ENCODE measurements at regions not wholly inside any gene's neighbourhood (a gene's known extent, or its start where the extent isn't known, plus 50 kb on each side); places are given as distances from the start of the nearest gene placed in this dataset.
A peak's percentile ranks its signal among the peaks of the same experiment; 100 is the strongest.

GRCh38 chr1:195075973-195076372, 1532.3 kb downstream of the KCNT2 start:
- no peak overlapping the region for H3K4me3 ChIP-seq (ENCODE audit: low read depth, low read length)
- no peak for TF ChIP-seq CTCF (IDR thresholded peaks at IDR 0.05; ENCODE audit: insufficient read depth, low read depth, low read length, missing control alignments)
- DNase-seq (ENCODE audit: low read depth) = no peak

- H3K4me3 ChIP-seq (ENCODE audit: low read depth, low read length) = no peak overlapping the region
- no peak for TF ChIP-seq CTCF (IDR thresholded peaks at IDR 0.05; ENCODE audit: insufficient read depth, low read depth, low read length, missing control alignments)
- DNase-seq (ENCODE audit: low read depth) = peak; percentile 4
These were observed 1536.8 kb downstream of the KCNT2 start for GRCh38 chr1:195071461-195071860.

DNA sequence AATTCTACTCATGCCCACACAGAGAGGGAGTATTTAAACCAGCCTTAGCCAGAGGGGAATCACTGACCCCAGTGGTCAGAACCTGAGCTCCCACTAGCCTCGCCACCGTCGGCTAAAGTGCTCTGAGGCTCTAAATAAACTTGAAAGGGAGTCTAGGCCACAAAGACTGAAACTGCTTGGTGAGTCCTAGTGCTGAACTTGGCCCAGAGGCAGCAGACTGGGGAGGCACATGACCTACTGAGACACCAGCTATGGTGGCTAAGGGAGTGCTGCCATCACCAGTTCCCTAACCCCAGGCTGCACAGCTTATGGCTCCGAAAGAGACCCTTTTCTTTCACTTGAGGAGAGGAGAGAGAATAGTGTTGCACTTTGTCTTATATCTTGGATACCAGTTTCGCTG, 1542.8 kb downstream of the KCNT2 start:
- no peak for TF ChIP-seq CTCF (IDR thresholded peaks at IDR 0.05; ENCODE audit: insufficient read depth, low read depth, low read length, missing control alignments)
- no peak overlapping the region for H3K4me3 ChIP-seq (ENCODE audit: low read depth, low read length)
- DNase-seq (ENCODE audit: low read depth) = peak; percentile 5

- no peak for DNase-seq (ENCODE audit: low read depth)
- no peak for TF ChIP-seq CTCF (IDR thresholded peaks at IDR 0.05; ENCODE audit: insufficient read depth, low read depth, low read length, missing control alignments)
- no peak overlapping the region for H3K4me3 ChIP-seq (ENCODE audit: low read depth, low read length)
These were observed 1543.9 kb downstream of the KCNT2 start for GRCh38 chr1:195064358-195064757.

GRCh38 chr1:195054217-195054687, 1554.0 kb downstream of the KCNT2 start:
- H3K4me3 ChIP-seq (ENCODE audit: low read depth, low read length) = no peak overlapping the region
- DNase-seq (ENCODE audit: low read depth) = no peak
- TF ChIP-seq CTCF (IDR thresholded peaks at IDR 0.05; ENCODE audit: insufficient read depth, low read depth, low read length, missing control alignments) = no peak

GRCh38 chr1:195053478-195053877, 1554.8 kb downstream of the KCNT2 start:
- peak; percentile 7 for DNase-seq (ENCODE audit: low read depth)
- no peak overlapping the region for H3K4me3 ChIP-seq (ENCODE audit: low read depth, low read length)
- TF ChIP-seq CTCF (IDR thresholded peaks at IDR 0.05; ENCODE audit: insufficient read depth, low read depth, low read length, missing control alignments) = no peak

GRCh38 chr1:195047772-195048171, 1560.5 kb downstream of the KCNT2 start:
- H3K4me3 ChIP-seq (ENCODE audit: low read depth, low read length) = no peak overlapping the region
- no peak for TF ChIP-seq CTCF (IDR thresholded peaks at IDR 0.05; ENCODE audit: insufficient read depth, low read depth, low read length, missing control alignments)
- DNase-seq (ENCODE audit: low read depth) = no peak
